GM23338 (cell line): ENCODE measurements at regions not wholly inside any gene's neighbourhood (a gene's known extent, or its start where the extent isn't known, plus 50 kb on each side); places are given as distances from the start of the nearest gene placed in this dataset.

Source experiments
- ATAC-seq: fragments of 200-7000 bp; cut with Tn5 transposase; 3 replicates; pipeline ENCODE4 v1.9.1; 2020
- DNase-seq: peaks from one replicate; pipeline ENCODE4 v3.0.0-alpha.2; 2015; ENCODE audit warnings: low spot score
- H2AFZ ChIP-seq: fragments of 200-600 bp; sonication (generic); 2 replicates; pipeline ENCODE4 v1.8.0; 2016; ENCODE audit warnings: antibody characterized with exemption, mild to moderate bottlenecking, moderate library complexity
- H3F3A ChIP-seq: fragments of 200-600 bp; sonication (generic); replicated peaks from 2 replicates; pipeline ENCODE4 v1.8.0; 2017; ENCODE audit warnings: antibody characterized with exemption, mixed run types, low read depth
- H3K27ac ChIP-seq: fragments of 200-600 bp; sonication (generic); 2 replicates; pipeline ENCODE4 v1.6.1; 2016; ENCODE audit warnings: low read depth
- H3K27me3 ChIP-seq: fragments of 200-600 bp; sonication (generic); 2 replicates; pipeline ENCODE4 v1.8.0; 2016; ENCODE audit warnings: mild to moderate bottlenecking, mixed run types, moderate library complexity; ENCODE audit not compliant: insufficient read depth
- H3K36me3 ChIP-seq: fragments of 200-600 bp; sonication (generic); 2 replicates; pipeline ENCODE4 v1.8.0; 2016; ENCODE audit warnings: mild to moderate bottlenecking; ENCODE audit not compliant: insufficient read depth
- H3K4me1 ChIP-seq: fragments of 200-600 bp; sonication (generic); 2 replicates; pipeline ENCODE4 v1.8.0; 2016; ENCODE audit warnings: mild to moderate bottlenecking, moderate library complexity; ENCODE audit not compliant: insufficient read depth
- H3K4me2 ChIP-seq: fragments of 200-600 bp; sonication (generic); 2 replicates; pipeline ENCODE4 v1.7.1; 2017; ENCODE audit warnings: mixed run types
- H3K4me3 ChIP-seq: fragments of 200-600 bp; sonication (generic); 2 replicates; pipeline ENCODE4 v1.6.1; 2016; ENCODE audit warnings: mixed run types
- H3K79me2 ChIP-seq: fragments of 200-600 bp; sonication (generic); replicated peaks from 2 replicates; pipeline ENCODE4 v1.8.0; 2017; ENCODE audit warnings: mild to moderate bottlenecking; ENCODE audit not compliant: insufficient read depth
- H3K9me2 ChIP-seq: fragments of 200-600 bp; sonication (generic); 2 replicates; pipeline ENCODE4 v1.8.0; 2017; ENCODE audit not compliant: insufficient read depth
- H4K20me1 ChIP-seq: fragments of 200-600 bp; sonication (generic); replicated peaks from 2 replicates; pipeline ENCODE4 v1.8.0; 2017; ENCODE audit warnings: mild to moderate bottlenecking; ENCODE audit not compliant: insufficient read depth
- H3K27ac Mint-ChIP-seq: 2 replicates; pipeline ENCODE4 v1.8.0; 2020; ENCODE audit warnings: inconsistent platforms, mild to moderate bottlenecking, moderate library complexity, mixed read lengths
- H3K27me3 Mint-ChIP-seq: 3 replicates; pipeline ENCODE4 v1.8.0; 2022; ENCODE audit warnings: low read depth, mild to moderate bottlenecking, moderate library complexity, mixed read lengths, inconsistent platforms; ENCODE audit not compliant: insufficient read depth, poor library complexity
- H3K36me3 Mint-ChIP-seq: 3 replicates; pipeline ENCODE4 v1.8.0; 2021; ENCODE audit warnings: low read depth, mild to moderate bottlenecking, inconsistent platforms, moderate library complexity, mixed read lengths
- H3K4me1 Mint-ChIP-seq: 3 replicates; pipeline ENCODE4 v1.8.0; 2020; ENCODE audit warnings: mild to moderate bottlenecking, inconsistent platforms, mixed read lengths
- H3K4me3 Mint-ChIP-seq: 3 replicates; pipeline ENCODE4 v1.8.0; 2021; ENCODE audit warnings: moderate library complexity, mild to moderate bottlenecking, inconsistent platforms, mixed read lengths
- H3K9me3 Mint-ChIP-seq: 3 replicates; pipeline ENCODE4 v1.8.0; 2020; ENCODE audit warnings: moderate library complexity, mild to moderate bottlenecking, inconsistent platforms, mixed read lengths
- NANOG ChIP-seq: IDR thresholded peaks from 2 replicates; pipeline ENCODE4 v1.6.1; 2016; ENCODE audit warnings: antibody characterized with exemption, borderline replicate concordance
- TF ChIP-seq, protein P1 (sequence below): fragments of 250-450 bp; sonication (Bioruptor Pico); IDR thresholded peaks from 2 replicates; pipeline ENCODE4 v1.5.0; 2020; ENCODE audit warnings: mild to moderate bottlenecking, moderate library complexity
- TF ChIP-seq, protein P2 (sequence below), 2 experiments: fragments of 200-600 bp in 1 of 2; sonication (generic) in 1 of 2; conservative IDR thresholded peaks; 2 replicates each; pipeline versions ENCODE4 v1.5.1 to v1.6.1; 2016 to 2017; ENCODE audit warnings: antibody characterized with exemption in 2 of 2, low read depth in 2 of 2, mild to moderate bottlenecking in 2 of 2, moderate library complexity in 1 of 2

DNA sequence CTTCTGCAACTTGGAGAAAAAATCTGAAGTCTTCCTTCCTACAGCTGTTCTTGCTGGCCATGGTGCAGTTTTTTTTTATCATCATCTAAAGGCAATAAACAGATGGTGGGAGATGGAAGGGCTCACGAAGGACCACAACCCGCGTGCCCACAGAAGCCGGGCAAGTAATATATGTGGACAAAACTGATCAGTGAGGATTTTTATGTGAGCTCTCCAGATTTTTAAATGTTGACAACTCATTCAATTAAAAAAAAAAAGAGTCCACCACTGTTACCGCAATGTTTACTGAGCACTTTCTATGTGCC is 55.9 kb upstream of the CREB1 start (continued):
- no peak for TF ChIP-seq NANOG
- TF ChIP-seq, protein P1, sequence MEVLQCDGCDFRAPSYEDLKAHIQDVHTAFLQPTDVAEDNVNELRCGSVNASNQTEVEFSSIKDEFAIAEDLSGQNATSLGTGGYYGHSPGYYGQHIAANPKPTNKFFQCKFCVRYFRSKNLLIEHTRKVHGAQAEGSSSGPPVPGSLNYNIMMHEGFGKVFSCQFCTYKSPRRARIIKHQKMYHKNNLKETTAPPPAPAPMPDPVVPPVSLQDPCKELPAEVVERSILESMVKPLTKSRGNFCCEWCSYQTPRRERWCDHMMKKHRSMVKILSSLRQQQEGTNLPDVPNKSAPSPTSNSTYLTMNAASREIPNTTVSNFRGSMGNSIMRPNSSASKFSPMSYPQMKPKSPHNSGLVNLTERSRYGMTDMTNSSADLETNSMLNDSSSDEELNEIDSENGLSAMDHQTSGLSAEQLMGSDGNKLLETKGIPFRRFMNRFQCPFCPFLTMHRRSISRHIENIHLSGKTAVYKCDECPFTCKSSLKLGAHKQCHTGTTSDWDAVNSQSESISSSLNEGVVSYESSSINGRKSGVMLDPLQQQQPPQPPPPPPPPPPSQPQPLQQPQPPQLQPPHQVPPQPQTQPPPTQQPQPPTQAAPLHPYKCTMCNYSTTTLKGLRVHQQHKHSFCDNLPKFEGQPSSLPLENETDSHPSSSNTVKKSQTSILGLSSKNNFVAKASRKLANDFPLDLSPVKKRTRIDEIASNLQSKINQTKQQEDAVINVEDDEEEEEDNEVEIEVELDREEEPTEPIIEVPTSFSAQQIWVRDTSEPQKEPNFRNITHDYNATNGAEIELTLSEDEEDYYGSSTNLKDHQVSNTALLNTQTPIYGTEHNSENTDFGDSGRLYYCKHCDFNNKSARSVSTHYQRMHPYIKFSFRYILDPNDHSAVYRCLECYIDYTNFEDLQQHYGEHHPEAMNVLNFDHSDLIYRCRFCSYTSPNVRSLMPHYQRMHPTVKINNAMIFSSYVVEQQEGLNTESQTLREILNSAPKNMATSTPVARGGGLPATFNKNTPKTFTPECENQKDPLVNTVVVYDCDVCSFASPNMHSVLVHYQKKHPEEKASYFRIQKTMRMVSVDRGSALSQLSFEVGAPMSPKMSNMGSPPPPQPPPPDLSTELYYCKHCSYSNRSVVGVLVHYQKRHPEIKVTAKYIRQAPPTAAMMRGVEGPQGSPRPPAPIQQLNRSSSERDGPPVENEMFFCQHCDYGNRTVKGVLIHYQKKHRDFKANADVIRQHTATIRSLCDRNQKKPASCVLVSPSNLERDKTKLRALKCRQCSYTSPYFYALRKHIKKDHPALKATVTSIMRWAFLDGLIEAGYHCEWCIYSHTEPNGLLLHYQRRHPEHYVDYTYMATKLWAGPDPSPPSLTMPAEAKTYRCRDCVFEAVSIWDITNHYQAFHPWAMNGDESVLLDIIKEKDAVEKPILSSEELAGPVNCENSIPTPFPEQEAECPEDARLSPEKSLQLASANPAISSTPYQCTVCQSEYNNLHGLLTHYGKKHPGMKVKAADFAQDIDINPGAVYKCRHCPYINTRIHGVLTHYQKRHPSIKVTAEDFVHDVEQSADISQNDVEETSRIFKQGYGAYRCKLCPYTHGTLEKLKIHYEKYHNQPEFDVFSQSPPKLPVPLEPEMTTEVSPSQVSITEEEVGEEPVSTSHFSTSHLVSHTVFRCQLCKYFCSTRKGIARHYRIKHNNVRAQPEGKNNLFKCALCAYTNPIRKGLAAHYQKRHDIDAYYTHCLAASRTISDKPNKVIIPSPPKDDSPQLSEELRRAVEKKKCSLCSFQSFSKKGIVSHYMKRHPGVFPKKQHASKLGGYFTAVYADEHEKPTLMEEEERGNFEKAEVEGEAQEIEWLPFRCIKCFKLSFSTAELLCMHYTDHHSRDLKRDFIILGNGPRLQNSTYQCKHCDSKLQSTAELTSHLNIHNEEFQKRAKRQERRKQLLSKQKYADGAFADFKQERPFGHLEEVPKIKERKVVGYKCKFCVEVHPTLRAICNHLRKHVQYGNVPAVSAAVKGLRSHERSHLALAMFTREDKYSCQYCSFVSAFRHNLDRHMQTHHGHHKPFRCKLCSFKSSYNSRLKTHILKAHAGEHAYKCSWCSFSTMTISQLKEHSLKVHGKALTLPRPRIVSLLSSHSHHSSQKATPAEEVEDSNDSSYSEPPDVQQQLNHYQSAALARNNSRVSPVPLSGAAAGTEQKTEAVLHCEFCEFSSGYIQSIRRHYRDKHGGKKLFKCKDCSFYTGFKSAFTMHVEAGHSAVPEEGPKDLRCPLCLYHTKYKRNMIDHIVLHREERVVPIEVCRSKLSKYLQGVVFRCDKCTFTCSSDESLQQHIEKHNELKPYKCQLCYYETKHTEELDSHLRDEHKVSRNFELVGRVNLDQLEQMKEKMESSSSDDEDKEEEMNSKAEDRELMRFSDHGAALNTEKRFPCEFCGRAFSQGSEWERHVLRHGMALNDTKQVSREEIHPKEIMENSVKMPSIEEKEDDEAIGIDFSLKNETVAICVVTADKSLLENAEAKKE (CRISPR knock-in tag), result no peak

DNA sequence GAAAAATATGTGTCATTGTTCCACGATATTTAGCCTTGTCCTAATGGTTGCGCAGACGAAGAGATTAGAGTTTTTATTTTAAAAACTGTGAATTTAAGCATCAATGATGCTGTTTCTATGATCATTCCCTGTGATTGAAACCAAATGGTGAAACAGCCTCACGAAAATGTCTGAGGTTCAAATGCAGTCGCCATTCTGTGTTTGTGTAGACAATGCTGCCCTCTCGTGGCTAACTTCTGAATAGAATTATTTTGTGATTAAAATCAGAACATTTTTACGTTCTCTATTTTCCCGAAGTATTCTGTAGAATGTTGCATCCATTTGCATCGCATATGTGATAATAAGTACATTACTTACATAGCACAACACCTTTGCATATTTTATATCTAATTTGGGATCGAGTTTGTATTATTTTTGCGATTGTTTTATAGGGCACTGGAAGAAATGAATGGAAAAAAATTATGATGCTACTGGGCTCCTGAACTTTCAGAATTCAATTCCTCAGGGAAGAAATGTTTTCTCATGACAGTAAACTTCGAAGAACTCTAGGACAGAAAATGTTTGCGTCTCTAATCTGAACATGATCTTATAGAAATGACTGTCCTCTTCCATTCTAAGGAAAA is 54.8 kb upstream of the CREB1 start:
- Histone ChIP-seq H3K79me2 (no peaks in the 10 kb centered on the region), H3K27ac (no peak overlapping the region), H3K4me3 (no peak overlapping the region), H3K4me1 (peaks cover 33% of the 10 kb centered on the region), H3F3A (0 out of 2 replicates have a peak, but pooled peaks cover 4% of the 10 kb centered on the region), H3K36me3 (no peaks in the 10 kb centered on the region), H3K9me2 (no peaks in the 10 kb centered on the region), H3K4me2 (no peak overlapping the region), H2AFZ (no peak overlapping the region), H4K20me1 (no peaks in the 10 kb centered on the region), H3K27me3 (no peaks in the 10 kb centered on the region)
- Mint-ChIP-seq H3K36me3 (no peaks in the 10 kb centered on the region), H3K9me3 (no peaks in the 10 kb centered on the region), H3K27ac (no peak overlapping the region), H3K27me3 (no peaks in the 10 kb centered on the region), H3K4me1 (peaks cover 54% of the 10 kb centered on the region), H3K4me3 (no peak overlapping the region)
- TF ChIP-seq, protein P1 (CRISPR knock-in tag), result no peak
- TF ChIP-seq, protein P2, sequence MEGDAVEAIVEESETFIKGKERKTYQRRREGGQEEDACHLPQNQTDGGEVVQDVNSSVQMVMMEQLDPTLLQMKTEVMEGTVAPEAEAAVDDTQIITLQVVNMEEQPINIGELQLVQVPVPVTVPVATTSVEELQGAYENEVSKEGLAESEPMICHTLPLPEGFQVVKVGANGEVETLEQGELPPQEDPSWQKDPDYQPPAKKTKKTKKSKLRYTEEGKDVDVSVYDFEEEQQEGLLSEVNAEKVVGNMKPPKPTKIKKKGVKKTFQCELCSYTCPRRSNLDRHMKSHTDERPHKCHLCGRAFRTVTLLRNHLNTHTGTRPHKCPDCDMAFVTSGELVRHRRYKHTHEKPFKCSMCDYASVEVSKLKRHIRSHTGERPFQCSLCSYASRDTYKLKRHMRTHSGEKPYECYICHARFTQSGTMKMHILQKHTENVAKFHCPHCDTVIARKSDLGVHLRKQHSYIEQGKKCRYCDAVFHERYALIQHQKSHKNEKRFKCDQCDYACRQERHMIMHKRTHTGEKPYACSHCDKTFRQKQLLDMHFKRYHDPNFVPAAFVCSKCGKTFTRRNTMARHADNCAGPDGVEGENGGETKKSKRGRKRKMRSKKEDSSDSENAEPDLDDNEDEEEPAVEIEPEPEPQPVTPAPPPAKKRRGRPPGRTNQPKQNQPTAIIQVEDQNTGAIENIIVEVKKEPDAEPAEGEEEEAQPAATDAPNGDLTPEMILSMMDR (conservative IDR thresholded peaks at IDR 0.05; ENCODE audit: low read depth in 2 of 2), result peak; percentile 87 to 89
- DNase-seq (peak; percentile 84), ATAC-seq (no peak)
